ENCODE measurements at regions not wholly inside any gene's neighbourhood (a gene's known extent, or its start where the extent isn't known, plus 50 kb on each side); places are given as distances from the start of the nearest gene placed in this dataset.

DNA sequence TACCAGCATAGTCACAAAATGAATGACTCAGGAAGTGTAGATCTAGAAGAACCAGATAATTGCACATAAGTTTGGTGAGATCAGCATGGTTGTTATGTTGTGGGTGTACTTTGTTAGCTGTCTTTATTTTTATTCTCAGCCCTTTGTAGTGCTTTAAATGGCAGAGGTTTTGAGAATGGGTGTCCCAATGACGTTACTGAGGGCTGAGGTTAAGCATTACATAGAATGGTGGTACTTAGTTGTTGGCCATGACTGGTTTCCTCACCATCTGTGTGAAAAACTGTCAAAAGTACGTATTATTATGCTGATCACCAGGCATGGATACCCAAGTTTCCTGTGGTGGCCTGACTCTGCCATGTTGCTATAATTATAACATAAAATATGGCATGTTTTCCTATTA is 165.8 kb downstream of the UBE2E3 start:
- no peak for DNase-seq (ENCODE audit: low read depth in 1 of 2, low spot score in 1 of 2)

DNA sequence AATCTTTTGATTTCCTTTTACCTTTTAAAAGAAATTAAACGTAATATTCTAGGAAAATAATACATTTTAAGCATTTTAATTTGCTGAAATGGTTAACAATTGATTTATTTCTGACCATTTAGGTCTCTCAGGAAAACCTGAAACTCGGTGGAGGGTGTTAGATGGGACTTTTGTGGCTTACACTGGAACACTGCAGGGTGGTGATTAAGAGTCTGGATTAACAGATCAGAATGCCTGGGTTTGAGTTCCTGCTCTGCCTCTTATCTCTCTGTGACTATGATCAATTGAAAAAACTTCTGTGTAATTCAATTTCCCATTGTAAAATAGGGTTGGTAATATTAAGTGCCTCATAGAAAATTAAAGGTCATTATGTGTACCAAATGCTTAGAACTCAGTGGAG is 168.7 kb downstream of the UBE2E3 start:
- no peak for DNase-seq (ENCODE audit: low read depth in 1 of 2, low spot score in 1 of 2)

DNA sequence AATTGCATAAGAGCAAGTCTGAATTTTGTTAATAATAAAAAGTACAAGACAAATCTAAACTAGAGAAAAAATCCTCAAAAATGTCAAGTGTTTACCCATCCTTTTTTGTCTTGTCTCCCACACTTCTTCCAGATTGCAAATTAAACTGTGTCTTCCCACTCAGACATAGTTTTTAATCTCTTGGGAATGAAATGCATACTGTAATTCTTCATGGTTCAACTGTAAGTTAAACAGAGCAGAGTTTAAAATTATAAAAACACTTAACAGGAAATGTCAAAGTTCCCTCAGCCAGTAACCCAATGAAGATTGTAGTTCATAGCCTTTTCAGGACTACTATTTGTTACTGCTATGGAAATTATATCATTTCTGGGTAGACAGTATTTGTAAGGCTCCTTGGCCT is 171.8 kb downstream of the UBE2E3 start:
- no peak for DNase-seq (ENCODE audit: low read depth in 1 of 2, low spot score in 1 of 2)

DNA sequence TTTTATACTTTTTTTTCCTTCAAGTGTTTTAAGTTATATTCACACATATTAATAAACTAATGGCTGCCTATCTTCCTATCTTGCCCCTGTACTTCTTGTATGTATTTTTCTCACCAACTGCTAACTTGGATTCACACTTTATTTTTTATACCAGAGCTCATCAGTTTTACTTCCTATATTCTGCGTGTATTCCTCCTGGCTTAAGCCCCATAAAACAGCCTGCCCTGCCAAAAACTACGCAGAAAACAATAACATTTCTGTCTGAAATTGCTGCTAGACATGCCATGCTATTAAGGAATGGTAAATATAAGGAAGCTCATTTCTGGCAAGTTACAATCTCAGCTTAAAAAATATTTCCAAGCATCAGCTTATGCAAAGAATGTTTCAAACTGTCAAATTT is 172.3 kb downstream of the UBE2E3 start:
- no peak for DNase-seq (ENCODE audit: low read depth in 1 of 2, low spot score in 1 of 2)

DNA sequence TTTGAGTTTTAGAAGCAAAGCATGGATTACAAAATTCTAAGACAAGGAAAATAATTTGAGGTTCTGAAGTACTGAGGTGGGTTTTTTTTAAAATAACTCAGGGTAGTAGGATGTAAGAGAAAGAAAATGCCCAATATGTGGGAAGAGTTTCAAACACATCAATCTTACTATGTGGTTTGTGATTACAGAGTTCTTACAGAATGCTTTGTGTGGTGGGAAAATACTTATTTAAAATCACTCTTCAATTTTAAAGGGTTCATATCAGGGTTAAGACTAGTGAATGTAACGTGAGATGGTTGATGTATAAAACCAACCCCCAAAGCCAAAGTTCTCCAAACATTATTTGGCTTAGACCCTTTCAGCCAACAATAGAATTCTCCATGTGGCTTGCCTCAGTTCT is 173.5 kb downstream of the UBE2E3 start:
- no peak for DNase-seq (ENCODE audit: low read depth in 1 of 2, low spot score in 1 of 2)

DNA sequence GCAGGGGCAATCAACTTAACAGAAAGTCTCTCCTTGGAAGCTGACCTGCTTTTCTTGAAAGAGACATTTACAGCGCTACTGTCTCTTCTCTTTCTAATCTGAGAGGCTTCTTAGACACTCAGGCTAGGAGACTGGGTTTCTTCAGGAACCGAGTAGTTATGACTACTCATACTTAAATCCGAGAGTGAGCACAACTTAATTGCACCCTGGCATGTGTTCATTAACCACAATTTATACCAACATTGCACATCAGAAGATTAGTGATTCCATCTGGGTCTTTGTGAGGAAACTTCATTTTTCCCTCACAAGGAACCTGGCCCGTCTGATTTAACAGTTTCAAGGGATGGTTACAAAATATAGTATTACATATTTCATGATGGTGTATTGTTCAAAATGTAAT is 176.9 kb downstream of the UBE2E3 start:
- no peak for DNase-seq (ENCODE audit: low read depth in 1 of 2, low spot score in 1 of 2)

DNA sequence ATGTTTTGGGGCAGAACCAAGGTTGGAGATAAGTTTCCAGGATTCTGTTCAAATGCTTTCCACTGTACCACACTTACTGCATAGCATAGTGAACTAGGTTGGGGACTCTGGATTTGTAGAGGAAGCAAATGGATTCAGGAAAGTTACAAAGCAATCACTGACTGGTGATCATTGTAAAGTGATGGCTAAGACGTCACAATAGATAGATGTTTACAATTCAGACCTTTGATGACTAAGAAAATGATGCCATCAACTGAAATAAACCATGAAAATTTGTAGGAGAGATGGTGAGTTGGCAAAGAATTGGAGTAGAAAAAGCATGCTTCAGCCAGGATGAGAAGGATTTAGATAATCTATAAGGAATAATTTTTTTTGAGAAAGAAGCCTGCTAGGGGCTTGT is 178.0 kb downstream of the UBE2E3 start:
- no peak for DNase-seq (ENCODE audit: low read depth in 1 of 2, low spot score in 1 of 2)

DNA sequence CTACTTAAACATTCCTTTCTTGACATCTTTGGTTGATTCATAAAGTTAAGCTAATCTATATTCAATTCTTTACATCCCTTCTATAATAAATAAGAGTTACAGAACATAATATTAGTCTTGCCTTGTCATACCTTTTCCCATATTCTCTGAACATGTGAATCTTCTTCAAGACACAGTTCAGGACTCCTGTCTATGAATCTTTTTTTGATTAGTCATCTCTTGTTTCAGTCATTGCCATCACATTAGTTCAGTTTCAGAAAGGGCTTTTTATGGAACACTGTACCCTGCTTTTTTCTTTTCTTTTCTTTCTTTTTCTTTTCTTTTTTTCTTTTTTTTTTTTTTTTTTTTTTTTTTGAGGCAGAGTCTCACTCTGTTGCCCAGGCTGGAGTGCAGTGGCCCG is 181.2 kb downstream of the UBE2E3 start:
- no peak for DNase-seq (ENCODE audit: low read depth in 1 of 2, low spot score in 1 of 2)

DNA sequence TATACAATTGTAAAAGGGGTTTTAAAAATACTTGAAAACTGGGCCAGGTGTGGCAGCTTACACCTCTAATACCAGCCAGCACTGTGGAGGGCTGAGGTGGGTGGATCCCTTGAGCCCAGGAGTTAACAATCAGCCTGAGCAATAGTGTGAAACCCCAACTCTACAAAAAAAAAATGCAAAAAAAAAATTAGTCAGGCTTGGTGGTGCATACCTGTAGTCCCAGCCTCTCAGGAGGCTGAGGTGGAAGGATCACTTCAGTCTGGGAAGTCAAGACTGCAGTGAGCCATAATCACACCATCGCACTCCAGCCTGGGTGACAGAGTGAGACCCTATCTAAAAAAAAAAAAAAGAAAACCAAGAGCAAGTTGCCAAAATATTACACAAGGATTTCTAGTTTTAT is 182.7 kb downstream of the UBE2E3 start:
- no peak for DNase-seq (ENCODE audit: low read depth in 1 of 2, low spot score in 1 of 2)

DNA sequence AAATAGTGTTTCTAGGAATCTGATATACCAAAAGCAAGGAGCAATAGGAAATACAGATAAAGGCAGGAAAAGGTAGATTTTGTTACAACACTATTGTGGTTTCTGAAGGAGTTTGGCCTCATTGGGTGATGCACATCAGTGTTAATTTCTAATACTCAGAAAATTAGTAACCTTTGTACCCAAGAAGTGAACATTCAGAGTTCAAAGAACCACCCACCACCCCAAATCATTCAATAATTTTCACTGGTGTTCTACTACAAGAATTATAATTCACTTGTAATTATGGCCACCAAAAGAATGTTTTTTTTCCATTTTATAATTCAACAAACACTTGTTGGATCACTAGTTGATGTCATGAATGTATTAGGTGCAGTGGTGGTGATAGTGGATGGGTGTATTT is 183.3 kb downstream of the UBE2E3 start:
- DNase-seq (ENCODE audit: low read depth in 1 of 2, low spot score in 1 of 2), result no peak

DNA sequence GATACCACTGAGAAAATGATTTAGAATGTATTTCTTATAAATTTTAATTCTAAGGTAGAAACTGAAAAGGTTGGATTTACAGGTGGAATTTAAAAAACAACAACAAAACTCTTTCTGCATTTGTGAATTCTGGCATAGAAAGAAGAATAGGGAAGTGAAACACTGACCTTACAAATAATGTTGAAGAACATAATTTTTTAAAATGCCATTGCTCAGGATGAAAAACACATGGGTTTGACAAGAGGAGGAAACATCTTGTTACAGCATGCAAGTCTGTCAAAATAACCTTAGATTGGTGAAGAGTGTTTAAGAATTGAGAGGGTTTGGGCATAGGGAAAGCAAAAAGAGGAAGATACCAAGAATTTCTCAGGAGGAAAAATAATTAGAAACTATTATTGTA is 184.3 kb downstream of the UBE2E3 start:
- DNase-seq (ENCODE audit: low read depth in 1 of 2, low spot score in 1 of 2), result no peak

DNA sequence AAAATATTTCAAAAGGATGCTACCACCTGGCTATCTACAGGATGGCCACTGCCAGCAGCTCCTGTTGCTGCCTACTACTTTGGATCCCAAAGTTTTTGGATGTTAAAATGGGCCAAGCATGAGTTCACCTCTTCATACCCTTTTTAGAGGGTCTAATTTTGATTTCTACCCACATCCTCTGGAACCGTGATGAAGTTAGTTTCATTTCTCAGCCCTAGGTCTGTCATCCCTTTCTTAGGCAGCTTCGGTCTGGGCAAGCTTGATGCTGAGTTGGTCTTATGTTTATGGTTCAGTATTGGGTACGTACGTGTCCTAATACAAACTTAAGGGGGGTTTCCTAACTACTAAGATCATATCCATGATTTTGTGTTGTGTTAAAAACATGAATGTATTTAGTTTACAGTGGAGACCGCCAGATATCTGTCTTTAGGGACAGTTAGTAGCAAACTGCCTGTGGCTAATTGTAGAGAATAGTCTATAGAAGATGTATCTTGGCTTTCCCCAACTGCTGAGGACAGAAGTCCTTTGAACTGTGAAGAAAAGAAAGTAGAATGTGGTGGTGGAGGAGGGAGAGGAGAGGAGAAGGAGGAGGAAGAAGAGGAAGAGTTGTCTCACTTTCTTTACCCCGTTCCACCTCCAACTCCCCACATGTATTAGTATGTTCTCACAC is 184.9 kb downstream of the UBE2E3 start:
- peak in 1 of 2 donors; percentile 33 for DNase-seq (ENCODE audit: low read depth in 1 of 2, low spot score in 1 of 2)

DNA sequence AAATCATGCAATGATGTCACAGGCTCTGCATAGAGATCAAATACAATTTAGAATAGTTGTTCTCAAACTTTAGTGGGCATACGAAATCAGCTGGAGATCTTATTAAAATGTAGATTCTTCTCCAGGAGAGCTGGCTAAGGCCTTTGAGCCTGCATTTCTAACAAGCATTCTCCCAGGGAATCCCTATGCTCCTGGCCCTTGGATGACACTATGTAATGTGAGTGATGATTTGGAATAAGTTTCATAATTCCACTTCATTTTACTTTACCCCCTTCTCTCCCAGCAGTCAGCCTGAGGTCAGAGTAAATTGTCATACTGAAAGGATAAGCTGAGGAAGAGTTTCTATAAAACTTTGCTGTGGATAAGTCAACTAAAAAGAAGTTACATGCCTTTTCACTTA is 189.1 kb downstream of the UBE2E3 start:
- no peak for DNase-seq (ENCODE audit: low read depth in 1 of 2, low spot score in 1 of 2)

DNA sequence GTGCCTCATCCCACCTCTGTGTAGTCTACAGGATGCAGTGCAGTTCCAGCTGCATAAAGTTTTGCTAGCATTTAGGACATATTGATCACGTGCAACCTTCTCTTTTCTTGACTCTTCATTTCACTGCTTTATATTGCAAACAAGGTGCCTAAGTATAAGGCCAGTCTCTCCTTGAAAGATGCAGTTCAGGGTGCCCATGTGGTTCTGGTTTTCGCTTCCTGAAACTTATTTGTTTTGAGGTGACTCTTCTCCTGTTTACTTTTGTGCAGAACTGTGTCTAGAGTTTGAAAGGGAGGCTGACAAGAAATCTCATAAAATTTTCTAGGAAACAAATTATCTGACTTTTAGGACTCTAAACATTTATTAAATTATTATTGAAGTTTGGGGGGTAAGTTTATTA is 189.9 kb downstream of the UBE2E3 start:
- no peak for DNase-seq (ENCODE audit: low read depth in 1 of 2, low spot score in 1 of 2)

DNA sequence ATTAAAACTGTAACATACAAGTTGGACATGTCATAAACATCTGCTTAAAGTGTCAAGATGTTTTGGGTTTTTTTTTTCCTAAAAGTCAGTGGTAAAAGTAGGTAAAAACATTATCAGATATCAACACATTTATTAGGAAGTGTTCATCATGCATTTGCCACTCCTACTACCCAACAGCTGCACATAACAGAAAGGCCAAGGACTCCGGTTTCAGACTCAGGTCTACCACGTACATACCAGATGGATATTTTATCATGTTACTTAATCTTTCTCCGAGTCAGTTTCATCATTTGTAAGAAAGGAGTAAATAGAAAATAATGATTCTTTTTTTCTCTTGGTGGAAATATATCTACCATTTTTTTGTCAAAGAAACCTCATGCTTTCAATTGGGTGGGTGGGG is 192.3 kb downstream of the UBE2E3 start:
- no peak for DNase-seq (ENCODE audit: low read depth in 1 of 2, low spot score in 1 of 2)

DNA sequence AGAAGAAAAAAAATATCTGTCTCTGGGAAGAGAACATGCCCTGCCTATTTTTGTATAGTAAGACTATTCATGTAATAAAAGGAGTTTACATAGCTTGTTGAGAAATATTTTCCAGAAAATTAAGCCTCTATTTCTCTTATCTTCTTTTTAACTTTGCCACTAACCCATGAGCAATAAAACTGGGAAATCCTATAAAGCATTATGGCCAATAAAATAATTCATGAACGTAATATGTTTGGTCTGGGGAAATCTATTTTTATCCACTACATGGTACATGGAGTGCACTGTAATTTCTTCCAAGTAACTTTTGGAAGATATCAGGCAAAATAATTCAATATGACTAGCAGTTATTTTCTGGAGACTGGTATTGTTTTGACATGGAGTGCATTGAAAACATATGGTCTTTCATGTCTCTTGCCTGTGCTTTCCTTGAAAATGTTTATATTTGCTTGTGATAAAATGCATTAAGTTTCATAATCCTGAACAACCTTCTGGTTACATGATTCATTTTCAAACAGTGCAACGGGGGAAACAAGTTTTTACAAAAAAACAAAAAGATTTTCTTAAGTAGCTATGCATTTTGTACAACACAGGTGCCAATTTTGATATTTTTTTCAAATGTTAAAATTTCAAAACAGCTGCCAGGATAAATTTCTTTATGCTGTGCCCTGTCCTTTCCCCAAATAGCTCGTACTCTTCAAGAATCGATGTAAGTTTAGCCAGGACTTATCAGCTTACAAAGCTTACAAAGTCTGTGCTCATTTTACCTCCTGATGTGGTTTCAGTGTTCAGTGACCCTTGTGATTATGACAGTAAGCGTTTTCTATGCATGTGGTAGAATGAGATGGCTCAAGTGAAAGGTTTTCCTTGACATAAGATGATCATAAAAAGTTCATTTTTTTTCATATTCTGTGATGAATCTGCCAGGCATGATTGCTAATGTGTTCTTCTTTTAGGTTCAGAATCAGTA is 194.5 kb downstream of the UBE2E3 start:
- DNase-seq (ENCODE audit: low read depth in 1 of 2, low spot score in 1 of 2), result no peak

DNA sequence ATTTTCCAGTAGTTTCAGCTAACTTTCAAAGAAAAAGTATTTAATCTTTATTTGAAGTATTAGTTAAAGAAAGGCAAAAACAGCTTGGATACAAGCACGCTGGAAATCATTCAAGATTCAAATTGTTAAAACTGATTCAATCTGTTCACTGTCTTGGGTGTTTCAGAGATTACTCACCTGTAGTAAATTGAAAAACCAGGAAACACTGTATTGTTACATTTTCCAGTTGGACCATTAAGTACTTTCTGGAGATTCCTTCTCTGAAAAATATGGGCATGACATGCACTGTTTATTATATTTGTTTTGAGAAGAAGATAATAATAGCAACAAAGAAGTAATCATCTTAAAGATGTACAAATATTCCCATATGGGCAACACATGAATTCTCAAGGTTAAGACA is 196.1 kb downstream of the UBE2E3 start:
- DNase-seq (ENCODE audit: low read depth in 1 of 2, low spot score in 1 of 2), result no peak

DNA sequence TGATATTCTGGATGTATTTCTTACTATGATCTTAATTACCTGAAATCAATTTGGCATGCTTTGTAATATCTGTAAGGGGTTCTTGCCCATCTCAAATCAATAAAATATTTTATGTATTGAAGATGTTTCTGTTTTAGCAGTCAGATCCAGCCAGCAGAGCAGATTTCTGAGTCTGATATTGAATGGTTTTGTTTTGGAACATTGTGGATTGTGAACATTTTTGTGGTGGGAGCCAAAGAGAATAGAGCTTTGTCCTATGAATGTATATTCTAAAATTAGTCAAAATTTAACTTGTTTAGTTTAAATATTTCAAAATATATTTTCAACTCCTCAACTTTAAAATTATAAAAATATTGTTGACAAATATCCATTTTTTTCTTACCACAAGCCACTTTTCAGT is 197.0 kb downstream of the UBE2E3 start:
- no peak for DNase-seq (ENCODE audit: low read depth in 1 of 2, low spot score in 1 of 2)

DNA sequence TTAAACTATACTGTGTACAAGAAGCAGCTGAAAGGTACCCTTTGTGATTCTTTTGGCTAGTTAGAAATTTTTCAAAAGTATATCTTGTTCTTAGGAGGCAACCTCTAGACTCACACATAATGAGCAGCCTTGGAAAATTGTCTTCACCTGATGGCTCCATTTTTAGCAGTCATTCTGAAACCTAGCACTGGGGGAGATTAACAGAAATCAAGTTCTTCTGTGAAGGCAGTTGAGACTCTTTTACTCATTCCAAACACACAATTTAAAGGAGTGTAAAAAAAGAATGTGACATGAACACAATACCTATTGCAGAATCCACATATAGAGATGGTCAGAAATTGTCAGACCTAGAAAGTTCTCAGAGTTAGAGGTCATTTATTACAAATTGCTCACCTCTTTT is 197.7 kb downstream of the UBE2E3 start:
- DNase-seq (ENCODE audit: low read depth in 1 of 2, low spot score in 1 of 2), result no peak

DNA sequence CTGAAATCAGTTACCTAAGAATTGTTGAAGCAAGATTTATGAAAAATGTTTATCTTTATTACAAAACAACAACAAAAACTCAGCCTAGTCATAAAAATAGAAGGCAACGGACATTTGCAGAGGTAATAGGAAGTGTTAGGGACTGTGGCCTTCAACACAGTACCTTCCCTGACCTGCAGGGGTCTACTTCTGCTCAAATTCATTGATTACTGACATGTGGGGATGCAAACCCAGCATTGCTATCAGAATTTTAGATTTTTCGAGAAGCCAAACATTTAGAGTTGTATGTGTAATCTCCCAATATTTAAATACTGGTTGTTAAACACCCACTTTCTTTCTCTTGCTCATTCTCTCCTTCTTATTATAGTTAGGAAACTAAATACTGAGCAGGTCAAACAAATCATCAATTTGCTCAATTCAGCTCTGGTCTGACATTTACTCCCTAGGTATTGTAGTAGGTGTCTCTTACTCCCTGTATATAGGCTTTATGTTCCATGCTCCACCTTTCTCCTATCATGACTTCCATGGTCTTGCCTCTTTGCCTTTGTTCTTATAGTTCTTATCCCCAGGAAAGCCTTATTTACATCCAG is 198.5 kb downstream of the UBE2E3 start:
- no peak for DNase-seq (ENCODE audit: low read depth in 1 of 2, low spot score in 1 of 2)

DNA sequence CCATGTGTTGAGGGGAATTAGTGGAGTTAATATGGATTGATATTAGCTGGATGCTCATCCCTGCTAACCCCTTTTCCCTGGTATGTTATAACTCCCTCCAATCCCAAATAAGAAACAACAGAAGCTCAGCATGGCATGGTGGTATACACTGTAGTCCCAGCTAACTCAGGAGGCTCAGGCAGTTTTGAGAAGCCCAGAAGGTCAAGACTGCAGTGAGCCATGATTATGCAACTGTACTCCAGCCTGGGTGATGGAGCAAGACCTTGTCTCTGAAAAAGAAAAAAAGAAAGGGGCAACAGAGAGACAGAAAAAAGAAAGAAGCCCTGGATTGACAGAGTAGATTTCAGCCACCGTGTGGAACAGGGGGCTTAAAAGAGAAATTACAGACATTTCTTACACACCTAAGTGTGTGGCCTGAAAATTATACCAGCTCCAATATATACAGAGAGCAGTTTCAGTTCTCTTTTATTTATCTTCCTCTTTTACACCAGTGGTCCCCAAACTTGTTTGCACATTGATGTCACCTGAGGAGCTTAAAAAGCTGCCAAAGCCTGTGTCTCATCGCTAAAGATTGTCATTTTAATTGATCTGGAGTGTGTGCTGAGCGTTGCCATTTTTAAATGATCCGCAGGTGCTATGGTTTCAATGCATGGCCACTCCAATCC is 203.6 kb downstream of the UBE2E3 start:
- no peak for DNase-seq (ENCODE audit: low read depth in 1 of 2, low spot score in 1 of 2)

DNA sequence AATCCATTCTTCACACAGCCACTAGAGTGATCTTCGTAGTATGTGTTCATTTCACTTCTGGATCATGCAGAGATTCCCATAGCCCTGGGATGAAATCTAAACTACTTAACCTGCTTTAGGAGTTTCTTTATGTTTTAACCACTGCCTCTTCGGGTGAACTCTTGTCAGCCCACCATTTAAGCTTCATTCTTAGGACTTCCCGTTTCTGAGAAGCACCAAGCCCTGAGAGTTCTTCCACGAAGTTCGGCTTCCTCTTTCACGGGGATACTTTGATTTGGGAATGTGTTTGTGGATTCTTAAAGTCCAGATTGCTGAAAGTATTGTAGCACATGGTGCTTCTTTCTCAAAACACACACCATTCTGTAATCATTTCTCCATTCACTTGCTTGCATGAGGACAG is 205.0 kb downstream of the UBE2E3 start:
- no peak for DNase-seq (ENCODE audit: low read depth in 1 of 2, low spot score in 1 of 2)

Measured in activated CD4-positive, alpha-beta T cell treated with anti-CD3 and anti-CD28 coated beads, Interleukin-2, amount 50 U/mL, for 24 hours (primary cell).